VCaP (cell line): ENCODE measurements at regions not wholly inside any gene's neighbourhood (a gene's known extent, or its start where the extent isn't known, plus 50 kb on each side); places are given as distances from the start of the nearest gene placed in this dataset.

Experiments
- H3K27ac ChIP-seq: fragments of 450-650 bp; 2 replicates; pipeline ENCODE4 v1.5.1; 2017
- TF ChIP-seq, protein P1 (sequence below): fragments of 450-650 bp; conservative IDR thresholded peaks from 2 replicates; pipeline ENCODE4 v1.5.1; 2017; ENCODE audit warnings: mild to moderate bottlenecking, moderate library complexity

DNA sequence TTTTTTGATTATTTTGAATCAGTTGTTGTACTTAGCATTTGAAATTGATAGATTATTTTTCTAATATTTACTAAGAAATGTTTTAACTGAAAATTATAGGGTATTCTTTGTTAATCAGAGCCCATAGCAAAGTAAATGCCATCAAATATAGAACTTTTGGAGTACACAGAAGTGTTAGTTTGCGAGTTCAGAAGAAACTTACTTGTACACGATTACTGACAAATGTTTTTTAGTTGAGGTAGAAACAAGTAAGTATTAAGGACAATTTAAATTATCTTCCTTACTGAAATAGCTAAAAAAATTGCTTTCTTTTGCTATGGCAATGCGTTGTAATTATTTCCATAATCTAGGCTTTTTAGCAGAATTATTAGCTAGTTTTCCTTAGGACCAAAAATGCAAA, 692.2 kb downstream of the USP25 start:
- H3K27ac ChIP-seq = peak overlapping the region; percentile 95
- TF ChIP-seq, protein P1, sequence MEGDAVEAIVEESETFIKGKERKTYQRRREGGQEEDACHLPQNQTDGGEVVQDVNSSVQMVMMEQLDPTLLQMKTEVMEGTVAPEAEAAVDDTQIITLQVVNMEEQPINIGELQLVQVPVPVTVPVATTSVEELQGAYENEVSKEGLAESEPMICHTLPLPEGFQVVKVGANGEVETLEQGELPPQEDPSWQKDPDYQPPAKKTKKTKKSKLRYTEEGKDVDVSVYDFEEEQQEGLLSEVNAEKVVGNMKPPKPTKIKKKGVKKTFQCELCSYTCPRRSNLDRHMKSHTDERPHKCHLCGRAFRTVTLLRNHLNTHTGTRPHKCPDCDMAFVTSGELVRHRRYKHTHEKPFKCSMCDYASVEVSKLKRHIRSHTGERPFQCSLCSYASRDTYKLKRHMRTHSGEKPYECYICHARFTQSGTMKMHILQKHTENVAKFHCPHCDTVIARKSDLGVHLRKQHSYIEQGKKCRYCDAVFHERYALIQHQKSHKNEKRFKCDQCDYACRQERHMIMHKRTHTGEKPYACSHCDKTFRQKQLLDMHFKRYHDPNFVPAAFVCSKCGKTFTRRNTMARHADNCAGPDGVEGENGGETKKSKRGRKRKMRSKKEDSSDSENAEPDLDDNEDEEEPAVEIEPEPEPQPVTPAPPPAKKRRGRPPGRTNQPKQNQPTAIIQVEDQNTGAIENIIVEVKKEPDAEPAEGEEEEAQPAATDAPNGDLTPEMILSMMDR = no peak

DNA sequence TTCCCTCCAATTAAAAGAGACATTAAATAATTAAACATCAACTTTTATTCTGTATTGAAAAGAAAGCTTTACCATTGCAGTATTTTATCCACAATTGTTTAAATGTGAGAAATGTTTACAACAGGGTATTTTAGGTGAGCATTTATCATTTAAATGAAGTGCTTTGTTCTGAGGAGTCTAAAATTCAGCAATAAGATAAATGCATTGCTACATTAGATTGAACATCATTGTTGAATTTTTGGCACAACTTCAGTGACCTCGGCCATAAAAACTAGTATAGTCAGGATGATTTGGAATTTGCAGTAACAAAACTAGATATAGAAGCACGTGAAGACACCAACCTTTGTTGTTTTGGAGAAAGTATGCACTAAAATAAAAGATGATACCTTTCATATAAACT, 692.9 kb downstream of the USP25 start:
- peak overlapping the region; percentile 95 for H3K27ac ChIP-seq
- TF ChIP-seq, protein P1 = no peak

GRCh38 chr21:16423921-16424320, 694.1 kb downstream of the USP25 start:
- TF ChIP-seq, protein P1 = no peak
- peak overlapping the region; percentile 95 for H3K27ac ChIP-seq

- H3K27ac ChIP-seq = peak overlapping the region; percentile 95
- TF ChIP-seq, protein P1 = no peak
These were observed 694.6 kb downstream of the USP25 start for GRCh38 chr21:16424331-16424751.

- peak overlapping the region; percentile 95 for H3K27ac ChIP-seq
- TF ChIP-seq, protein P1 = no peak
These were observed 695.6 kb downstream of the USP25 start for GRCh38 chr21:16425376-16425775.

DNA sequence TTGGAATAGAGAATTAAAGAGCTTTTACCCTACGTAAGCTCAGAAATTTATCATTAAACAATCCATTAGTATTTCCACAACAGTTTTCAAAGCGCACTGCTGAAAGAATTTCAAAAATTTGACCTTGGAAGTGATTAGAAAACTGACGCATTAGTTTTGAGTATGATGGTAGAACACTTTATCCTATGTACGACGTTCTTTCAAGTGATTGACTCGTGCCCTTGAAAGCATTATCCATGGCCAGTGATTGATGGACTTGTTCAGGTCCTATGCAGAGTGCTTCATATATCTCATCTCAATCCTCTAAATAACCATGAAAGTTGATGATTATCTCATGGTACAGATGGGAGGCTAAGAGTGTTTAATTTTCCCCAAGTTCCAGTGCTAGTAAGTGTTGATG, 697.2 kb downstream of the USP25 start:
- TF ChIP-seq, protein P1 = no peak
- peak overlapping the region; percentile 95 for H3K27ac ChIP-seq

GRCh38 chr21:16427587-16428087, 697.9 kb downstream of the USP25 start:
- H3K27ac ChIP-seq = peak overlapping the region; percentile 95
- TF ChIP-seq, protein P1 = no peak
